ENCODE measurements at regions not wholly inside any gene's neighbourhood (a gene's known extent, or its start where the extent isn't known, plus 50 kb on each side); places are given as distances from the start of the nearest gene placed in this dataset.

GRCh38 chr10:30238836-30239235 is 110.2 kb downstream of the MTPAP start:
- TF ChIP-seq CTCF (IDR thresholded peaks at IDR 0.05; ENCODE audit: unreplicated experiment) = no peak
- H3K9me3 Mint-ChIP-seq (ENCODE audit: unreplicated experiment) = no peaks in the 10 kb centered on the region
- peaks cover 2% of the 10 kb centered on the region for H3K27me3 Mint-ChIP-seq (ENCODE audit: unreplicated experiment)
- peak overlapping the region; percentile 50 for H3K27ac Mint-ChIP-seq (ENCODE audit: unreplicated experiment)
- H3K36me3 Mint-ChIP-seq (ENCODE audit: low read depth, unreplicated experiment) = peaks cover 3% of the 10 kb centered on the region
- DNase-seq (ENCODE audit: low spot score) = no peak
- no peak overlapping the region for H3K4me3 Mint-ChIP-seq (ENCODE audit: unreplicated experiment)
- peaks cover 12% of the 10 kb centered on the region for H3K4me1 Mint-ChIP-seq (ENCODE audit: unreplicated experiment)

- Mint-ChIP-seq H3K9me3 (ENCODE audit: unreplicated experiment) (no peaks in the 10 kb centered on the region), H3K36me3 (ENCODE audit: low read depth, unreplicated experiment) (peaks cover 3% of the 10 kb centered on the region), H3K4me3 (ENCODE audit: unreplicated experiment) (no peak overlapping the region), H3K27ac (ENCODE audit: unreplicated experiment) (no peak overlapping the region), H3K27me3 (ENCODE audit: unreplicated experiment) (no peaks in the 10 kb centered on the region), H3K4me1 (ENCODE audit: unreplicated experiment) (peaks cover 8% of the 10 kb centered on the region)
- TF ChIP-seq CTCF (IDR thresholded peaks at IDR 0.05; ENCODE audit: unreplicated experiment) = no peak
- no peak for DNase-seq (ENCODE audit: low spot score)
Measured at GRCh38 chr10:30233186-30233959, 115.7 kb downstream of the MTPAP start.

- no peaks in the 10 kb centered on the region for H3K9me3 Mint-ChIP-seq (ENCODE audit: unreplicated experiment)
- DNase-seq (ENCODE audit: low spot score) = no peak
- no peak overlapping the region for H3K27ac Mint-ChIP-seq (ENCODE audit: unreplicated experiment)
- no peak for TF ChIP-seq CTCF (IDR thresholded peaks at IDR 0.05; ENCODE audit: unreplicated experiment)
- H3K4me3 Mint-ChIP-seq (ENCODE audit: unreplicated experiment) = no peak overlapping the region
- peaks cover 6% of the 10 kb centered on the region for H3K36me3 Mint-ChIP-seq (ENCODE audit: low read depth, unreplicated experiment)
- H3K4me1 Mint-ChIP-seq (ENCODE audit: unreplicated experiment) = peaks cover 8% of the 10 kb centered on the region
- peaks cover 1% of the 10 kb centered on the region for H3K27me3 Mint-ChIP-seq (ENCODE audit: unreplicated experiment)
Measured at GRCh38 chr10:30231709-30232108, 117.4 kb downstream of the MTPAP start.

- DNase-seq (ENCODE audit: low spot score) = no peak
- no peak overlapping the region for H3K27ac Mint-ChIP-seq (ENCODE audit: unreplicated experiment)
- H3K9me3 Mint-ChIP-seq (ENCODE audit: unreplicated experiment) = no peaks in the 10 kb centered on the region
- no peak overlapping the region for H3K4me3 Mint-ChIP-seq (ENCODE audit: unreplicated experiment)
- peaks cover 1% of the 10 kb centered on the region for H3K27me3 Mint-ChIP-seq (ENCODE audit: unreplicated experiment)
- no peak for TF ChIP-seq CTCF (IDR thresholded peaks at IDR 0.05; ENCODE audit: unreplicated experiment)
- peaks cover 6% of the 10 kb centered on the region for H3K36me3 Mint-ChIP-seq (ENCODE audit: low read depth, unreplicated experiment)
- H3K4me1 Mint-ChIP-seq (ENCODE audit: unreplicated experiment) = peaks cover 8% of the 10 kb centered on the region
Measured at GRCh38 chr10:30231071-30231652, 117.9 kb downstream of the MTPAP start.

- TF ChIP-seq CTCF (IDR thresholded peaks at IDR 0.05; ENCODE audit: unreplicated experiment) = no peak
- Mint-ChIP-seq H3K27me3 (ENCODE audit: unreplicated experiment) (peaks cover 1% of the 10 kb centered on the region), H3K4me1 (ENCODE audit: unreplicated experiment) (peaks cover 8% of the 10 kb centered on the region), H3K9me3 (ENCODE audit: unreplicated experiment) (no peaks in the 10 kb centered on the region), H3K4me3 (ENCODE audit: unreplicated experiment) (no peak overlapping the region), H3K27ac (ENCODE audit: unreplicated experiment) (no peak overlapping the region), H3K36me3 (ENCODE audit: low read depth, unreplicated experiment) (peaks cover 3% of the 10 kb centered on the region)
- no peak for DNase-seq (ENCODE audit: low spot score)
Measured at GRCh38 chr10:30229536-30229935, 119.5 kb downstream of the MTPAP start.

All from endothelial cell (in vitro differentiated cells).